HG03342 (cell line): ENCODE measurements at regions not wholly inside any gene's neighbourhood (a gene's known extent, or its start where the extent isn't known, plus 50 kb on each side); places are given as distances from the start of the nearest gene placed in this dataset.
"Not testable (repeated sequence)": the region's sequence is repeated elsewhere in the genome, so short reads cannot be mapped to it uniquely, and the experiment has no call there.

Source experiments
- ATAC-seq: cut with Tn5 transposase; IDR thresholded peaks from one replicate; pipeline ENCODE4 v1.9.1; 2021; ENCODE audit warnings: mild to moderate bottlenecking, moderate library complexity; ENCODE audit not compliant: unreplicated experiment

GRCh38 chr9:95788021-95788420, 87.5 kb upstream of the ERCC6L2 start:
- no peak for ATAC-seq

GRCh38 chr9:95785209-95785608, 90.3 kb upstream of the ERCC6L2 start:
- ATAC-seq = no peak

GRCh38 chr9:95784318-95784717, 91.2 kb upstream of the ERCC6L2 start:
- ATAC-seq = no peak

GRCh38 chr9:95783426-95783975, 92.0 kb upstream of the ERCC6L2 start:
- no peak for ATAC-seq

GRCh38 chr9:95780751-95781150, 94.7 kb upstream of the ERCC6L2 start:
- no peak for ATAC-seq

GRCh38 chr9:95780121-95780520, 95.4 kb upstream of the ERCC6L2 start:
- no peak for ATAC-seq

GRCh38 chr9:95779597-95779996, 95.9 kb upstream of the ERCC6L2 start:
- ATAC-seq = not testable (repeated sequence)

- no peak for ATAC-seq
These were observed 96.5 kb upstream of the ERCC6L2 start for GRCh38 chr9:95778957-95779356.

GRCh38 chr9:95777136-95777535, 98.4 kb upstream of the ERCC6L2 start:
- ATAC-seq = no peak

- no peak for ATAC-seq
These were observed 99.3 kb upstream of the ERCC6L2 start for GRCh38 chr9:95776176-95776575.

GRCh38 chr9:95775191-95775590, 100.3 kb upstream of the ERCC6L2 start:
- ATAC-seq = no peak

GRCh38 chr9:95773053-95773418, 102.5 kb upstream of the ERCC6L2 start:
- ATAC-seq = no peak

- ATAC-seq = no peak
These were observed 103.0 kb upstream of the ERCC6L2 start for GRCh38 chr9:95772320-95773052.

GRCh38 chr9:95771556-95772246, 103.8 kb upstream of the ERCC6L2 start:
- no peak for ATAC-seq

- no peak for ATAC-seq
These were observed 104.8 kb upstream of the ERCC6L2 start for GRCh38 chr9:95770653-95771131.

- no peak for ATAC-seq
These were observed 105.5 kb upstream of the ERCC6L2 start for GRCh38 chr9:95769909-95770433.

- no peak for ATAC-seq
These were observed 106.0 kb upstream of the ERCC6L2 start for GRCh38 chr9:95769473-95769872.

GRCh38 chr9:95766906-95767305, 108.6 kb upstream of the ERCC6L2 start:
- ATAC-seq = no peak

- no peak for ATAC-seq
These were observed 110.8 kb upstream of the ERCC6L2 start for GRCh38 chr9:95764533-95765319.

- no peak for ATAC-seq
These were observed 111.5 kb upstream of the ERCC6L2 start for GRCh38 chr9:95763983-95764382.

- ATAC-seq = no peak
These were observed 112.5 kb upstream of the ERCC6L2 start for GRCh38 chr9:95763006-95763405.
